ENCODE measurements at regions not wholly inside any gene's neighbourhood (a gene's known extent, or its start where the extent isn't known, plus 50 kb on each side); places are given as distances from the start of the nearest gene placed in this dataset.
"Not testable (repeated sequence)": the region's sequence is repeated elsewhere in the genome, so short reads cannot be mapped to it uniquely, and the experiment has no call there.

- no peak overlapping the region for H3K27ac ChIP-seq (ENCODE audit: low read length)
- no peak for DNase-seq
- ATAC-seq (ENCODE audit: insufficient read depth, low read depth) = no peak
- H3K4me1 ChIP-seq (ENCODE audit: insufficient read depth, low read length) = no peaks in the 10 kb centered on the region
- no peak overlapping the region for H3K4me2 ChIP-seq (ENCODE audit: insufficient read depth, low read length)
- H3K9me3 ChIP-seq (ENCODE audit: insufficient read depth, low read length, severe bottlenecking) = no peaks in the 10 kb centered on the region
- H4K20me1 ChIP-seq (ENCODE audit: insufficient read depth, low read length) = no peaks in the 10 kb centered on the region
- TF ChIP-seq CTCF (IDR thresholded peaks at IDR 0.05; ENCODE audit: borderline replicate concordance, extremely low read depth, low read length, poor library complexity, severe bottlenecking) = peak; percentile 10
- TF ChIP-seq EZH2 (IDR thresholded peaks at IDR 0.05; ENCODE audit: borderline replicate concordance, low read depth, low read length, severe bottlenecking) = no peak
- H3K79me2 ChIP-seq (ENCODE audit: insufficient read depth, low read length) = no peaks in the 10 kb centered on the region
- no peaks in the 10 kb centered on the region for H3K27me3 ChIP-seq (ENCODE audit: insufficient read depth, low read length, poor library complexity)
- H3K9ac ChIP-seq (ENCODE audit: low read depth, low read length) = no peak overlapping the region
- no peak overlapping the region for H2AFZ ChIP-seq (ENCODE audit: low read depth, low read length)
- H3K4me3 ChIP-seq (ENCODE audit: low read depth in 1 of 2, low read length in 2 of 2) = no peak overlapping the region
- H3K36me3 ChIP-seq (ENCODE audit: insufficient read depth, low read length) = no peaks in the 10 kb centered on the region
Measured at GRCh38 chr5:57082441-57083067, 91.3 kb upstream of the GPBP1 start.

GRCh38 chr5:57085306-57086081 lies 88.4 kb upstream of the GPBP1 start:
- Histone ChIP-seq H3K79me2 (ENCODE audit: insufficient read depth, low read length) (no peaks in the 10 kb centered on the region), H3K9me3 (ENCODE audit: insufficient read depth, low read length, severe bottlenecking) (no peaks in the 10 kb centered on the region), H2AFZ (ENCODE audit: low read depth, low read length) (no peak overlapping the region), H3K27ac (ENCODE audit: low read length) (no peak overlapping the region), H3K9ac (ENCODE audit: low read depth, low read length) (no peak overlapping the region), H4K20me1 (ENCODE audit: insufficient read depth, low read length) (no peaks in the 10 kb centered on the region), H3K4me1 (ENCODE audit: insufficient read depth, low read length) (no peaks in the 10 kb centered on the region), H3K4me3 (ENCODE audit: low read depth in 1 of 2, low read length in 2 of 2) (no peak overlapping the region), H3K36me3 (ENCODE audit: insufficient read depth, low read length) (no peaks in the 10 kb centered on the region), H3K4me2 (ENCODE audit: insufficient read depth, low read length) (no peak overlapping the region), H3K27me3 (ENCODE audit: insufficient read depth, low read length, poor library complexity) (no peaks in the 10 kb centered on the region)
- ATAC-seq (ENCODE audit: insufficient read depth, low read depth) = no peak
- TF ChIP-seq CTCF (IDR thresholded peaks at IDR 0.05; ENCODE audit: borderline replicate concordance, extremely low read depth, low read length, poor library complexity, severe bottlenecking) = no peak
- no peak for TF ChIP-seq EZH2 (IDR thresholded peaks at IDR 0.05; ENCODE audit: borderline replicate concordance, low read depth, low read length, severe bottlenecking)
- no peak for DNase-seq

GRCh38 chr5:57087947-57088346 lies 85.9 kb upstream of the GPBP1 start:
- ATAC-seq (ENCODE audit: insufficient read depth, low read depth) = not testable (repeated sequence)

More at GRCh38 chr5:57087947-57088346, 85.9 kb upstream of the GPBP1 start:
- not testable (repeated sequence) for H3K4me1 ChIP-seq (ENCODE audit: insufficient read depth, low read length); DNase-seq; H3K79me2 ChIP-seq (ENCODE audit: insufficient read depth, low read length); H4K20me1 ChIP-seq (ENCODE audit: insufficient read depth, low read length); H2AFZ ChIP-seq (ENCODE audit: low read depth, low read length); H3K9me3 ChIP-seq (ENCODE audit: insufficient read depth, low read length, severe bottlenecking); H3K36me3 ChIP-seq (ENCODE audit: insufficient read depth, low read length); H3K27ac ChIP-seq (ENCODE audit: low read length); H3K27me3 ChIP-seq (ENCODE audit: insufficient read depth, low read length, poor library complexity); H3K9ac ChIP-seq (ENCODE audit: low read depth, low read length); H3K4me3 ChIP-seq (ENCODE audit: low read depth in 1 of 2, low read length in 2 of 2); H3K4me2 ChIP-seq (ENCODE audit: insufficient read depth, low read length)

Measured in DND-41 (cell line).